Cardiac fibroblast (primary cell): ENCODE measurements at regions not wholly inside any gene's neighbourhood (a gene's known extent, or its start where the extent isn't known, plus 50 kb on each side); places are given as distances from the start of the nearest gene placed in this dataset.

Experiments
- DNase-seq, 2 donors: peaks; one replicate each; pipeline versions ENCODE4 v3.0.0 to v3.0.0-alpha.2; 2010; ENCODE audit warnings: low read depth in 2 of 2
- H3K4me3 ChIP-seq, 2 donors: replicated peaks in 1 of 2; 1 replicate in 1 of 2; 2 replicates in 1 of 2; pipeline ENCODE4 v1.5.1; 2011; ENCODE audit warnings: low read depth in 2 of 2, low read length in 2 of 2, mild to moderate bottlenecking in 2 of 2, moderate library complexity in 1 of 2
- TF ChIP-seq, protein P1 (sequence below): IDR thresholded peaks from one replicate; pipeline ENCODE4 v1.5.1; 2011; ENCODE audit warnings: low read depth, mild to moderate bottlenecking, low read length, inconsistent platforms

DNA sequence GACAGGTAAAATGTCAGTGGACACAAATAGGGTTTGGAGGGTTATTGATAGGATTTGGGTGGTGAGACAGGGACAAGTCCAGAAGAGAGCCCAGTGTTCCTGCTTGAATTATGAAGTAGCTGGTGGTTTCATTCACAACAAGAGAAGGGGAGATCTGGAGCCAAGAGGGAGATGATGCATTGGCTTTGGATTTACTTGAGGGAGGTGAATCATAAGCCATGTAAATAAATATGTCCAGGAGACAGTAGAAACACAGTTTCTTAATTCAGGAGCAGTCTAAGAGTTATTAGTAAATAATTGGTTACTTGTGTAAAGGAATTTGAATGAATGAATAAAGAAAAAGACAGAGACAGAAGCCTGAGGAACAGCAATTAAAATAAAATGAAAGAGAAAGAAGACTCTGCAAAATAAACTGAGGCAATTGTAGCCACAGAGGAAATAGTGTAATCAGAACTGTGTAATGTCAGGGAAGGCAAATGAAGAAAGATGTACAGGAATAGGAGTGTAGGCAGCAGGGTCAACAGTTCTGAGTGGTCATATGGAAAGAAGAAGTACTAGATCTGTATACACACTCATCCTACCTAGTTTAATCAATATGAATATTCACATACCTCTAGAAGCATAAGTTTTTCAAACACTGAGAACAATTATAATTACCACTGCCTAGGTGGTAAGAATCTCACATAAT is 50.2 kb upstream of the CXCL8 start:
- no peak overlapping the region for H3K4me3 ChIP-seq
- TF ChIP-seq, protein P1, sequence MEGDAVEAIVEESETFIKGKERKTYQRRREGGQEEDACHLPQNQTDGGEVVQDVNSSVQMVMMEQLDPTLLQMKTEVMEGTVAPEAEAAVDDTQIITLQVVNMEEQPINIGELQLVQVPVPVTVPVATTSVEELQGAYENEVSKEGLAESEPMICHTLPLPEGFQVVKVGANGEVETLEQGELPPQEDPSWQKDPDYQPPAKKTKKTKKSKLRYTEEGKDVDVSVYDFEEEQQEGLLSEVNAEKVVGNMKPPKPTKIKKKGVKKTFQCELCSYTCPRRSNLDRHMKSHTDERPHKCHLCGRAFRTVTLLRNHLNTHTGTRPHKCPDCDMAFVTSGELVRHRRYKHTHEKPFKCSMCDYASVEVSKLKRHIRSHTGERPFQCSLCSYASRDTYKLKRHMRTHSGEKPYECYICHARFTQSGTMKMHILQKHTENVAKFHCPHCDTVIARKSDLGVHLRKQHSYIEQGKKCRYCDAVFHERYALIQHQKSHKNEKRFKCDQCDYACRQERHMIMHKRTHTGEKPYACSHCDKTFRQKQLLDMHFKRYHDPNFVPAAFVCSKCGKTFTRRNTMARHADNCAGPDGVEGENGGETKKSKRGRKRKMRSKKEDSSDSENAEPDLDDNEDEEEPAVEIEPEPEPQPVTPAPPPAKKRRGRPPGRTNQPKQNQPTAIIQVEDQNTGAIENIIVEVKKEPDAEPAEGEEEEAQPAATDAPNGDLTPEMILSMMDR, result no peak
- DNase-seq, result peak in 1 of 2 donors; percentile 77
